Hepatocyte (in vitro differentiated cells): ENCODE measurements at regions not wholly inside any gene's neighbourhood (a gene's known extent, or its start where the extent isn't known, plus 50 kb on each side); places are given as distances from the start of the nearest gene placed in this dataset.

Experiments
- CTCF ChIP-seq: fragments of 200-600 bp; sonication (generic); IDR thresholded peaks from 2 replicates; pipeline ENCODE4 v1.5.1; 2016; ENCODE audit warnings: antibody characterized with exemption, mild to moderate bottlenecking; ENCODE audit not compliant: poor library complexity
- EZH2 ChIP-seq: fragments of 200-600 bp; sonication (generic); IDR thresholded peaks from 2 replicates; pipeline ENCODE4 v1.6.1; 2016; ENCODE audit warnings: antibody characterized with exemption, mild to moderate bottlenecking, borderline replicate concordance
- EZH2phosphoT487 ChIP-seq: fragments of 200-600 bp; sonication (generic); IDR thresholded peaks from one replicate; pipeline ENCODE4 v1.6.1; 2018; ENCODE audit warnings: antibody characterized with exemption, mild to moderate bottlenecking, low read depth, moderate library complexity; ENCODE audit not compliant: unreplicated experiment, severe bottlenecking

- TF ChIP-seq CTCF = no peak
- TF ChIP-seq EZH2 = no peak
- TF ChIP-seq EZH2phosphoT487 = no peak
Measured at GRCh38 chr7:47093320-47094234, 488.3 kb downstream of the TNS3 start.
